Mammary epithelial cell (primary cell): ENCODE measurements at regions not wholly inside any gene's neighbourhood (a gene's known extent, or its start where the extent isn't known, plus 50 kb on each side); places are given as distances from the start of the nearest gene placed in this dataset.

ENCODE experiments used
- EZH2 ChIP-seq: IDR thresholded peaks from 2 replicates; pipeline ENCODE4 v1.6.1; 2012; ENCODE audit warnings: low read length, inconsistent platforms, borderline replicate concordance
- TF ChIP-seq, protein P1 (sequence below), 2 donors: IDR thresholded peaks in 1 of 2; conservative IDR thresholded peaks in 1 of 2; 2 replicates each; pipeline ENCODE4 v1.5.1; 2011 to 2012; ENCODE audit warnings: inconsistent platforms in 2 of 2, low read length in 2 of 2, mild to moderate bottlenecking in 2 of 2, control low read depth in 1 of 2, low read depth in 1 of 2; ENCODE audit not compliant: insufficient read depth in 1 of 2; ENCODE audit errors: extremely low read depth in 1 of 2

DNA sequence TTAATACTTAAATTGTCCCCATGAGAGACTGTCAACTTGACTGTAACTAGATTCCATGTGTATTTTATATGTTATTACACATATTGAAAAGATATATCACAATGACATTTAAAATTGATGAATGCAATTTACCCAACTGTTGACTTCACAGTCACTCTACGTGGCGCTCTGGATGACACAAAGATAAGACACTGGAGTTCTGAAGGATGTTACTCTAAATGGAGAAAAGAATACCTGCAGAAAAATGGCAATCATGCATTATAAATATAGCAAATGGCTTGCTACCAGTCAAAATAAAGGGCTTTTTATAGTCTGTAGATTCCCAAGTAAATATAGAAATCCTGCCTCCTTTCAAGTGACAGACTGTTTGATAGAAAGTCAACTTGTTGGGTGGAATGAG is 143.6 kb upstream of the KLF6 start:
- TF ChIP-seq EZH2: no peak
- TF ChIP-seq, protein P1, sequence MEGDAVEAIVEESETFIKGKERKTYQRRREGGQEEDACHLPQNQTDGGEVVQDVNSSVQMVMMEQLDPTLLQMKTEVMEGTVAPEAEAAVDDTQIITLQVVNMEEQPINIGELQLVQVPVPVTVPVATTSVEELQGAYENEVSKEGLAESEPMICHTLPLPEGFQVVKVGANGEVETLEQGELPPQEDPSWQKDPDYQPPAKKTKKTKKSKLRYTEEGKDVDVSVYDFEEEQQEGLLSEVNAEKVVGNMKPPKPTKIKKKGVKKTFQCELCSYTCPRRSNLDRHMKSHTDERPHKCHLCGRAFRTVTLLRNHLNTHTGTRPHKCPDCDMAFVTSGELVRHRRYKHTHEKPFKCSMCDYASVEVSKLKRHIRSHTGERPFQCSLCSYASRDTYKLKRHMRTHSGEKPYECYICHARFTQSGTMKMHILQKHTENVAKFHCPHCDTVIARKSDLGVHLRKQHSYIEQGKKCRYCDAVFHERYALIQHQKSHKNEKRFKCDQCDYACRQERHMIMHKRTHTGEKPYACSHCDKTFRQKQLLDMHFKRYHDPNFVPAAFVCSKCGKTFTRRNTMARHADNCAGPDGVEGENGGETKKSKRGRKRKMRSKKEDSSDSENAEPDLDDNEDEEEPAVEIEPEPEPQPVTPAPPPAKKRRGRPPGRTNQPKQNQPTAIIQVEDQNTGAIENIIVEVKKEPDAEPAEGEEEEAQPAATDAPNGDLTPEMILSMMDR (conservative IDR thresholded peaks at IDR 0.05 in 1 of 2, IDR thresholded peaks at IDR 0.05 in 1 of 2; ENCODE audit: extremely low read depth in 1 of 2, insufficient read depth in 1 of 2, low read depth in 1 of 2, low read length in 2 of 2): no peak
